DND-41 (cell line): ENCODE measurements at regions not wholly inside any gene's neighbourhood (a gene's known extent, or its start where the extent isn't known, plus 50 kb on each side); places are given as distances from the start of the nearest gene placed in this dataset.

Experiments used
- ATAC-seq: fragments of 200-7000 bp; cut with Tn5 transposase; 3 replicates; pipeline ENCODE4 v1.9.1; 2021; ENCODE audit warnings: low read depth; ENCODE audit not compliant: insufficient read depth
- DNase-seq: peaks from one replicate; pipeline ENCODE4 v3.0.0-alpha.2; 2020
- H2AFZ ChIP-seq: 2 replicates; pipeline ENCODE4 v1.6.0; 2012; ENCODE audit warnings: low read depth, low read length
- H3K27ac ChIP-seq: 2 replicates; pipeline ENCODE4 v1.5.1; 2012; ENCODE audit warnings: low read length, inconsistent platforms
- H3K27me3 ChIP-seq: fragments of 200-600 bp; sonication (generic); 2 replicates; pipeline ENCODE4 v1.6.0; 2012; ENCODE audit warnings: low read length, mild to moderate bottlenecking, inconsistent platforms; ENCODE audit not compliant: insufficient read depth, poor library complexity
- H3K36me3 ChIP-seq: 2 replicates; pipeline ENCODE4 v1.5.1; 2012; ENCODE audit warnings: low read length, inconsistent platforms; ENCODE audit not compliant: insufficient read depth
- H3K4me1 ChIP-seq: 2 replicates; pipeline ENCODE4 v1.5.1; 2012; ENCODE audit warnings: mild to moderate bottlenecking, low read length; ENCODE audit not compliant: insufficient read depth
- H3K4me2 ChIP-seq: 2 replicates; pipeline ENCODE4 v1.6.0; 2012; ENCODE audit warnings: mild to moderate bottlenecking, moderate library complexity, low read length, inconsistent platforms; ENCODE audit not compliant: insufficient read depth
- H3K4me3 ChIP-seq, 2 experiments: fragments of 200-600 bp in 1 of 2; shearing (Covaris generic) in 1 of 2; 2 replicates each; pipeline ENCODE4 v1.5.1; 2012 to 2016; ENCODE audit warnings: inconsistent platforms in 2 of 2, low read length in 2 of 2, mild to moderate bottlenecking in 2 of 2, low read depth in 1 of 2, moderate library complexity in 1 of 2
- H3K79me2 ChIP-seq: 2 replicates; pipeline ENCODE4 v1.6.0; 2012; ENCODE audit warnings: low read length, inconsistent platforms; ENCODE audit not compliant: insufficient read depth
- H3K9ac ChIP-seq: 2 replicates; pipeline ENCODE4 v1.6.0; 2012; ENCODE audit warnings: low read depth, mild to moderate bottlenecking, inconsistent platforms, low read length, moderate library complexity
- H3K9me3 ChIP-seq: 2 replicates; pipeline ENCODE4 v1.5.1; 2012; ENCODE audit warnings: low read length, moderate library complexity, mild to moderate bottlenecking, inconsistent platforms; ENCODE audit not compliant: insufficient read depth, severe bottlenecking
- H4K20me1 ChIP-seq: 2 replicates; pipeline ENCODE4 v1.6.0; 2012; ENCODE audit warnings: low read length; ENCODE audit not compliant: insufficient read depth
- EZH2 ChIP-seq: IDR thresholded peaks from 3 replicates; pipeline ENCODE4 v1.6.1; 2012; ENCODE audit warnings: borderline replicate concordance, low read depth, mild to moderate bottlenecking, moderate library complexity, low read length, inconsistent platforms; ENCODE audit not compliant: severe bottlenecking
- TF ChIP-seq, protein P1 (sequence below): IDR thresholded peaks from 2 replicates; pipeline ENCODE4 v1.5.1; 2012; ENCODE audit warnings: borderline replicate concordance, low read length, moderate library complexity, mild to moderate bottlenecking; ENCODE audit not compliant: poor library complexity, severe bottlenecking; ENCODE audit errors: extremely low read depth

- Histone ChIP-seq H3K9ac (no peak overlapping the region), H3K36me3 (no peaks in the 10 kb centered on the region), H3K27me3 (no peaks in the 10 kb centered on the region), H3K79me2 (no peaks in the 10 kb centered on the region), H3K4me3 (no peak overlapping the region), H2AFZ (no peak overlapping the region), H3K9me3 (no peaks in the 10 kb centered on the region), H3K4me1 (no peaks in the 10 kb centered on the region), H3K4me2 (no peak overlapping the region), H3K27ac (no peak overlapping the region), H4K20me1 (no peaks in the 10 kb centered on the region)
- ATAC-seq (no peak), DNase-seq (no peak)
- TF ChIP-seq, protein P1, sequence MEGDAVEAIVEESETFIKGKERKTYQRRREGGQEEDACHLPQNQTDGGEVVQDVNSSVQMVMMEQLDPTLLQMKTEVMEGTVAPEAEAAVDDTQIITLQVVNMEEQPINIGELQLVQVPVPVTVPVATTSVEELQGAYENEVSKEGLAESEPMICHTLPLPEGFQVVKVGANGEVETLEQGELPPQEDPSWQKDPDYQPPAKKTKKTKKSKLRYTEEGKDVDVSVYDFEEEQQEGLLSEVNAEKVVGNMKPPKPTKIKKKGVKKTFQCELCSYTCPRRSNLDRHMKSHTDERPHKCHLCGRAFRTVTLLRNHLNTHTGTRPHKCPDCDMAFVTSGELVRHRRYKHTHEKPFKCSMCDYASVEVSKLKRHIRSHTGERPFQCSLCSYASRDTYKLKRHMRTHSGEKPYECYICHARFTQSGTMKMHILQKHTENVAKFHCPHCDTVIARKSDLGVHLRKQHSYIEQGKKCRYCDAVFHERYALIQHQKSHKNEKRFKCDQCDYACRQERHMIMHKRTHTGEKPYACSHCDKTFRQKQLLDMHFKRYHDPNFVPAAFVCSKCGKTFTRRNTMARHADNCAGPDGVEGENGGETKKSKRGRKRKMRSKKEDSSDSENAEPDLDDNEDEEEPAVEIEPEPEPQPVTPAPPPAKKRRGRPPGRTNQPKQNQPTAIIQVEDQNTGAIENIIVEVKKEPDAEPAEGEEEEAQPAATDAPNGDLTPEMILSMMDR: no peak
These were observed 373.9 kb downstream of the SFMBT2 start for GRCh38 chr10:7036951-7037350.

DNA sequence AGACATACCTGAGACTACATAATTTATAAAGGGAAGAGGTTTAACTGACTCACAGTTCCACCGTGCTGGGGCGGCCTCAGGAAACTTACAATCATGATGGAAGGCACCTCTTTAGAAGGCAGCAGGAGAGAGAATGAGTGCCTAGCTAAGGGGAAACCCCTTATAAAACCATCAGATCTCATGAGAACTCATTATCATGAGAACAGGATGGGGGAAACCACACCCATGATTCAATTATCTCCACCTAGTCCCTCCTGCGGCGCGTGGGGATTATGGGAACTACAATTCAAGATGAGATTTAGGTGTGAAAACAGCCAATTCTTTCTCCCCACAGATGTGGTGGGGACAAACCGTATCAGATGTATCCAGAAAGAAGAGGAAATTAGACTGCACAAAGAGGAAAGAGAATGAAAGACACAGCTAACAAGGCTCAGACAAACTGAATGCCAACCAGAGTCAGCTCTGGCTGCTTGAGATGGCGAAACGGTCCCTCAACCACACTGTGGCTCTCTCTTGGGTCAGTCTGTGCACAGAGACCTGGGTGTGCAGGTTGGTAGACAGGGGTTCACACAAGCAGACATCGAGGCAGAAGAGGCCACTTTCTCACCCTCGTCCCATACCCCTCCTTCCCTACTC, 375.6 kb downstream of the SFMBT2 start:
- H4K20me1 ChIP-seq: no peaks in the 10 kb centered on the region
- TF ChIP-seq, protein P1: no peak
- TF ChIP-seq EZH2: no peak
- no peak overlapping the region for H2AFZ ChIP-seq
- ATAC-seq (peak; percentile 31; the same call in 1 of the 3 replicates), DNase-seq (no peak)
- no peaks in the 10 kb centered on the region for H3K36me3 ChIP-seq
- H3K27me3 ChIP-seq: no peaks in the 10 kb centered on the region
- no peak overlapping the region for H3K9ac ChIP-seq
- no peaks in the 10 kb centered on the region for H3K9me3 ChIP-seq
- no peaks in the 10 kb centered on the region for H3K4me1 ChIP-seq
- H3K79me2 ChIP-seq: no peaks in the 10 kb centered on the region
- no peak overlapping the region for H3K4me3 ChIP-seq
- no peak overlapping the region for H3K27ac ChIP-seq
- H3K4me2 ChIP-seq: no peak overlapping the region

- no peaks in the 10 kb centered on the region for H3K36me3 ChIP-seq
- H3K79me2 ChIP-seq: no peaks in the 10 kb centered on the region
- H3K27me3 ChIP-seq: no peaks in the 10 kb centered on the region
- H2AFZ ChIP-seq: no peak overlapping the region
- no peaks in the 10 kb centered on the region for H3K9me3 ChIP-seq
- no peak overlapping the region for H3K4me2 ChIP-seq
- no peaks in the 10 kb centered on the region for H4K20me1 ChIP-seq
- no peaks in the 10 kb centered on the region for H3K4me1 ChIP-seq
- no peak for TF ChIP-seq EZH2
- TF ChIP-seq, protein P1: no peak
- DNase-seq: no peak
- H3K4me3 ChIP-seq: no peak overlapping the region
- H3K27ac ChIP-seq: no peak overlapping the region
- no peak for ATAC-seq
- H3K9ac ChIP-seq: no peak overlapping the region
These were observed 377.8 kb downstream of the SFMBT2 start for GRCh38 chr10:7033031-7033430.
